NB4 (cell line): ENCODE measurements at regions not wholly inside any gene's neighbourhood (a gene's known extent, or its start where the extent isn't known, plus 50 kb on each side); places are given as distances from the start of the nearest gene placed in this dataset.

Experiments
- CTCF ChIP-seq: IDR thresholded peaks from one replicate; pipeline ENCODE4 v1.5.1; 2012; ENCODE audit warnings: low read depth, low read length
- MAX ChIP-seq: IDR thresholded peaks from 2 replicates; pipeline ENCODE4 v1.6.1; 2011; ENCODE audit warnings: low read depth, low read length
- MYC ChIP-seq: IDR thresholded peaks from 2 replicates; pipeline ENCODE4 v1.6.1; 2011; ENCODE audit warnings: low read depth, low read length
- POLR2A ChIP-seq: IDR thresholded peaks from 2 replicates; pipeline ENCODE4 v1.6.1; 2011; ENCODE audit warnings: mild to moderate bottlenecking; ENCODE audit not compliant: insufficient read length; ENCODE audit errors: extremely low read depth

GRCh38 chr20:4569865-4570264 lies 116.4 kb upstream of the PRNP start:
- TF ChIP-seq CTCF (no peak), MYC (no peak), POLR2A (no peak), MAX (no peak)
